A204.1 (cell line): ENCODE measurements at regions not wholly inside any gene's neighbourhood (a gene's known extent, or its start where the extent isn't known, plus 50 kb on each side); places are given as distances from the start of the nearest gene placed in this dataset.
"Not testable (repeated sequence)": the region's sequence is repeated elsewhere in the genome, so short reads cannot be mapped to it uniquely, and the experiment has no call there.

ENCODE experiments used
- FAIRE-seq: peaks from 2 replicates; lab custom pipeline; 2012; peaks lifted over from hg19 to GRCh38; lab: Jason Lieb, UNC

GRCh38 chr6:138662471-138662870 is 111.1 kb upstream of the CCDC28A start:
- no peak for FAIRE-seq

GRCh38 chr6:138663892-138664291 is 109.7 kb upstream of the CCDC28A start:
- no peak for FAIRE-seq

GRCh38 chr6:138664745-138665144 is 108.8 kb upstream of the CCDC28A start:
- FAIRE-seq, result no peak

DNA sequence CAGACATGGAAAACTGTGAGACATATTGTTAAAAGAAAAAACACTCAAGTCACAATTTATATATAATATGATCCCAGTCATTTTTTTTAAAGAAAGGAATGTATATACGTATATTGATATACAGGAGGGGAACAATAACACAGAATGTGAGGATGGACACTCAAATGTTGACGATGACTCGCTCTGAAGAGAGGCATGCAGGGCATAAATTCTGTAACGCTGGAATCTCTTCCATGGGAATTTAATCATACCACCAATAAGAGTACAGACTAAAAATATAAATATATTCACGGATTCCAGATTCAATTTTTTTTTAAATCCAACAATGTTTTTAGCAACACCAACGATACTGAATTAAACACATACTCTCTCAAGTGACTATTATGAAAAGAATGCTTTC is 106.9 kb upstream of the CCDC28A start:
- FAIRE-seq, result peak; percentile 32

DNA sequence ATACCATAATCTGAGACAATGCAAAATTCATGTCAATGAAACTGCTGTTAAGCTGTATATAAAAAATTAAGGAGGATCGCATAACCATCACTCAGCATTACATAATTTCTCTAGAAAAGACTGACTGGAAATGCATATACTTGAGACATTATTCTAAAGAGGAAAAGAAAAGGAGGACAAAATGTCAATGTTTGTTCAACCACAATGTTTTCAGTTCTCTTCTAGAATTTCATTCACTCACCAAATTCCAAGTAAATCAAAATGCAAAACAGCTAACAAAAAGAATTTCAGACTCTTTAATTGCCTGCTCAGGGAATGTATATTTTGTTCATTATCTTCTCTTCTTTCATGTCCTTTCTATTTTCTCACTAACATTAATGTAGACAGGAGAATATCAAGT is 106.2 kb upstream of the CCDC28A start:
- peak; percentile 70 for FAIRE-seq

DNA sequence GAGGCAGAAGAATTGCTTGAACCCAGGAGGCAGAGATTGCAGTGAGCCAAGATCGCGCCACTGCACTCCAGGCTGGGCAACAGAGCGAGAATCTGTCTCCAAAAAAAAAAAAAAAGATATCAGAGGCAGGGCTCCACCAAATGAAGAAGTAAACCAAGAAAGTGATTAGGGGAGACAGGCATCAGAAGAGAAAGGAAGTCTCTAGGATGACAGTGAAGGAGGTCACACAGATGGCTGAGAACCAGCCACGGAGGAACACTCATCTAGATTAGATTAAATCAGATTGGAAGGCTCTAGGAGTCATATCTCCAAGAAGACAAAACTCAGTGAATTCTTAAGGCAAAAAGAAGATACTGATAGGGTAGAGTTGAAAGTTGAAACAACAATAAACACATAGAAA is 102.2 kb upstream of the CCDC28A start:
- no peak for FAIRE-seq

DNA sequence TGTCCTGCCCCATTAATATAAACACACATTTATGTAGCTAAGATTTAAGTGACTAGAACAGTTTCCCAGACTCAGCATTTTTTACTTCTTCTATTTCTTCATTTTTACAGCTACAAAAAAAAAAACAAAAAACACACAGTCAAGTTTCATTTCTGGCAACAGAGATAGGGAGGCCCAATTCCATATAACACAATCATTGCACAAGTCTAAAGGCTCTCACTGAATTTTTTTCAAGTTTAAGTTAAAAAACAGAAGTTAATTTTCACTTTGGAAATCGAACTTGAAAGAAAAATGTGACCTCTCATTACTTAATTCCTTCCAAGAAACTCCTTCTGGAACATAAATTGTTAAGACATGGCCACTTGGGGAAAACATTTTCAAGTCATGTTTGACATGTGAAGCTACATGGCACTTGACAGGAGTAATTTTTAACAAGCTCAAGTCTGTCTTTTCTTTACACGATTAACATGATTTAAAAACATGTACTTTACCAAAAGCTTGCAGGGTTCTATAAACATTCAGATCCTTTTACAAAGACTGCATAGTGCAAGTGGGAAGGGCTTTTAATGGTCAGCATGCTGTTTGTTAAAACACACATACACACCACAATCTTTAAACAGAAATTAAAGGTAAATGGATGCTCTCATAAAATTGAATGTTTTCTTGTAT is 100.1 kb upstream of the CCDC28A start:
- FAIRE-seq, result peak; percentile 63

- not testable (repeated sequence) for FAIRE-seq
These were observed 99.1 kb upstream of the CCDC28A start for GRCh38 chr6:138674444-138674843.

DNA sequence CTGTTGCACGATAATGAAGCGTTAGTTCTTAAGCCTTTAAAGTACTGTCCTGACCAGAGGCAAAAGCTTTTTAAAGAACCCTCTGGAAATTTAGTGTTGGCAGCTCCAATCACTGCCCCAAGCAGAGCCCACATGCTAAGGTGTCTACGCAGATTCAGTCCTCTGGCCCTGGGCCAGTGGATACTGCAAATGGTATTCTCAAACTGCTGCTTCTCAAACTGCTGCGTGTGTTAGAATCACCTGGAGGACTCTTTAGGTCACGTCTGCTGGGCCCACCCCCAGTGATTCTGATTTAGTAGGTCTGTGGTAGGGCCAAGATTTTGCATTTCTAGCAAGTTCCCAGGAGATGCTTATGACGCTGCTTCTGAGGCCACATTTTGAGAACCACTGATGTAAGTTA is 96.0 kb upstream of the CCDC28A start:
- FAIRE-seq, result no peak

GRCh38 chr6:138678168-138678567 is 95.4 kb upstream of the CCDC28A start:
- FAIRE-seq, result no peak

GRCh38 chr6:138680085-138680484 is 93.5 kb upstream of the CCDC28A start:
- no peak for FAIRE-seq

DNA sequence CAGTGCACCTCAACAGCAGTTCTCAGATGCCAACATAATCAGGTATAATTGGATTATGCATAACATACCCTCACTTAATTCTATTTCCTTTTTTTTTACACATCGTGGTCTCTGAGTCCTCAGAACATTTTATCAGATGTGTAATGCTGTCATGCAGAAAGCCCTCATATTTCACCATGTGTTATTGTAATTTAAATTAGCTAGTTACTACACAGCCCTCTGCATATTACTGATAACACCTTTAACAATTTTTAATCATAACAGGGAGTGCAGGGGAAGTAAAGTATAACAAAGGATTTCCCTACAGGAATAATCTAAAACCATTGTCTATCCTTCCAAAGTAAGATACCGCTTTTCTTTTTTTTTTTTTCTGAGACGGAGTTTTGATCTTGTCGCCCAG is 91.9 kb upstream of the CCDC28A start:
- no peak for FAIRE-seq

- FAIRE-seq, result no peak
These were observed 90.7 kb upstream of the CCDC28A start for GRCh38 chr6:138682704-138683527.

DNA sequence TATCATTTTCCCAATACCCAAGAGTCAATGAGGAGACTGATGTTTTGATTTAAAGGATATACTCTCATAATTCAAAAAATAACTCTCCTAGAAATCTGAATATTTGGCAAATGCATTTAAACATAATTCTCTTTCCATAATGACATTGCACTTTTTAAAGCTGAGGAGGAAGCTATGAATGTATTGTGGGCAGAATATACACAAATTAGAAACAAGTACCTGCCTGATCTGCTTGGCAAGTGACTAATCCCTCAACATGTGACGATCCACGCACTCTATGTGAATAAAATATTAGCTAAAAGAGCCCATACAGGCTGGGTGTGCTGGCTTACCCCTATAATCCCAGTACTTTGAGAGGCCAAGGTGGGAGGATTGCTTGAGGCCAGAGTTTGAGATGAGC is 88.3 kb upstream of the CCDC28A start:
- no peak for FAIRE-seq

- FAIRE-seq, result no peak
These were observed 87.8 kb upstream of the CCDC28A start for GRCh38 chr6:138685781-138686180.

DNA sequence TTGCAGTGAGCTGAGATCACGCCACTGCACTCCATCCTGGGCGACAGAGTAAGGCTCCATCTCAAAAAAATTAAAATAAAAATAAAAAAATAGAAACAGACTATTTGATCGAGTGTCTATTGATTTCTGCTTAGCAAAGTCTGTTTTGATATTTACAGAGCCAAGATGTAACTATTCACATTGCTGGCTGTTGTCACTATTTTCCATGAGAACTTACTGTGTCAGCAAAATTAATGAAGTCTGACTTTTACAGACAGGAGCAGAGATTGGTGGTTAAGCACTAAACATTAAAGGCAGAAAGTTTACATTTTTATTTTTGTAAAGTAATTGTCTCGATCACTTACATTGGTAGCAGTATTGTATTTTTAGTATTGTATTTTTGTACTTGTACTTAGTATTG is 85.0 kb upstream of the CCDC28A start:
- no peak for FAIRE-seq

DNA sequence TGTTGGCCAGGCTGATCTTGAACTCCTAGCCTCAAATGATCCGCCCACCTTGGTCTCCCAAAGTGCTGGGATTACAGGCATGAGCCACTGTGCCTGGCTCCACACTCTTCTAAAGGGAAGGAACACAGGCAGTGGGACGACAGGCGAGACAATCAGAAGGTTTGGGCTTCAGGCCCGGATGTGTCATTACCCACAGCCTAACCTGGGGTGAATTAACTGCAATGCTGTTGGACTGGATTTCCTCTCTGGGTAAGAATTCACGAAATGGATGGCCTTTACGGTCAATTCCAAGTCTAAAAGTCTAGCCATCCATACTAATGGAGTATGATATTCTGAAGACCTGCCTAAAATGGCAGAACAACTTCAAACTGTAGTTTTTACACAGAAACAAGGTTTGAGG is 83.7 kb upstream of the CCDC28A start:
- no peak for FAIRE-seq

- no peak for FAIRE-seq
These were observed 82.5 kb upstream of the CCDC28A start for GRCh38 chr6:138690975-138691594.

DNA sequence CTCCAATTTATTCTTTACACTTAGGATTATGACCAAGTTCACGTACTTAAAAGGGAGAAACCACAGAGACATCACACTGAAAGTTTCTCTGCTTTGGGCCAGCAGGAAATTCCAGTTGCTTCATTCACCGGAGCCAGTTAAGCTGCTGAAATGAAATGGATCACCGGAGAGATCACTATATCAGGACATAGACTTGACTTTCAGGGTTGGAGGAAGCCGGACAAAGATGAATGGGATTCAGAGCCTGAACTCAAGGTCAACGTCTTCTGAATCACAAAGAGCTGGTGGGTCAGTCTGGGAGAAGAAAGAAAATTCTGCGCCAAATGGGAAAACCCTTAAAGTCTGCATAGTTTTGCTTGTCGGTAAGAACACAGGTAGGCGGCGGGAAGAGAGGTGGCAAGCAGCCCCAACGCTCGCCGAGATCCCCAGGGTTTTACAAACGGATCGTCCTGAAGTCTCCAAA is 81.9 kb upstream of the CCDC28A start:
- FAIRE-seq, result no peak

DNA sequence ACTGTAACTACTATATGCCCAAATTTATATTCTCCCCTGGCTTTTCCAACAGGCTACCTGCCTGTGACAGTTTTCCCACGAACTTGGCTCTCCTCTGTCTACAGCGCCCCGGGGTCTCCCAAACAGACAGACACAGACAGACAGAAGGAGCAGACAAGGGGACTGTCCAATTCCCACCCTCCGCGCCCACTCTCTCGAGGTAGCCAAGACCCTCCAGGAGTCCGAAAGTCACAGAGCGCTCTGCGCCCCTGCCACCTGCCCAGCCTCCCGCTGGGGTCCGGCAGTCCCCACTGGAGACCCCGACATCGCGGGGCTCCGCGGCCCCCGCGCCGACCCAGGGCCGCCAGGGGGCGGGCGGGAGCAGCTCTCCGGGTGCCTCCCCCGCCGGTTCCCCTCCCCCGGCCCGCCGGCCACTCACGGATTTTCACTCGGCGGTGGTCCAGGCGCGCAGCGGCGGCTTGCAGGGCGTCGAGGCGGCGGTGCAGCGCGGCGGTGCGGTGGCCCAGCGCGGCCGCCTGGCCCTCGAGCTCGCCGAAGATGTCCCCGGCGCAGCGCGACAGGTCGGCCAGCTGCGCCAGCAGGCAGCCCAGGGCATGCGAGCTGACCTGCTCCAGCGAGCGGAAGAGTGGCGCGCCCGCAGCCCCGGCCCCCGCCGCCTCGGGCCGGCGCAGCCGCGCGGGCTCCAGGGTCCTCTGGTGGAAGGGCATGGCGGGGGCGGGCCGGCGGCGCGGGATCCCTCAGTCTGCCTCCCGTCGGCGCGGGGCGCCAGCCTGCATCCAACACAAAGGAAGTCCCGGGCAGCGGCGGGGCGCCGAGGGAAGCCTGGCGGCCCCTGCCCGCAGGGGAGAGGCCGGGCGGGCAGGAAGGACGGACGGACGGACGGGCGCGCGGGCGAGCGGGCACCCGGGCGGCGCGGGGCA is 81.3 kb upstream of the CCDC28A start:
- no peak for FAIRE-seq

- no peak for FAIRE-seq
These were observed 80.3 kb upstream of the CCDC28A start for GRCh38 chr6:138692978-138693909.
